ENCODE measurements at regions not wholly inside any gene's neighbourhood (a gene's known extent, or its start where the extent isn't known, plus 50 kb on each side); places are given as distances from the start of the nearest gene placed in this dataset.

GRCh38 chr18:37769826-37770225, 204.2 kb upstream of the CELF4 start:
- no peak for DNase-seq

- no peak for DNase-seq
Measured at GRCh38 chr18:37764541-37765288, 199.1 kb upstream of the CELF4 start.

GRCh38 chr18:37762076-37762621, 196.6 kb upstream of the CELF4 start:
- DNase-seq, result no peak

GRCh38 chr18:37754141-37754540, 188.5 kb upstream of the CELF4 start:
- DNase-seq, result no peak

- peak; percentile 93 for DNase-seq
Measured at GRCh38 chr18:37742436-37742835, 176.8 kb upstream of the CELF4 start.

GRCh38 chr18:37741032-37741623, 175.5 kb upstream of the CELF4 start:
- no peak for DNase-seq

- no peak for DNase-seq
Measured at GRCh38 chr18:37734406-37734805, 168.8 kb upstream of the CELF4 start.

GRCh38 chr18:37729716-37730115, 164.1 kb upstream of the CELF4 start:
- no peak for DNase-seq

GRCh38 chr18:37724206-37724605, 158.6 kb upstream of the CELF4 start:
- no peak for DNase-seq

GRCh38 chr18:37721544-37722522, 156.2 kb upstream of the CELF4 start:
- DNase-seq, result no peak

- no peak for DNase-seq
Measured at GRCh38 chr18:37720663-37721062, 155.1 kb upstream of the CELF4 start.

GRCh38 chr18:37717656-37718055, 152.1 kb upstream of the CELF4 start:
- DNase-seq, result no peak

GRCh38 chr18:37717098-37717497, 151.5 kb upstream of the CELF4 start:
- DNase-seq, result no peak

- no peak for DNase-seq
Measured at GRCh38 chr18:37716106-37716735, 150.6 kb upstream of the CELF4 start.

GRCh38 chr18:37714691-37715090, 149.1 kb upstream of the CELF4 start:
- no peak for DNase-seq

GRCh38 chr18:37712776-37713175, 147.2 kb upstream of the CELF4 start:
- no peak for DNase-seq

GRCh38 chr18:37711766-37712505, 146.3 kb upstream of the CELF4 start:
- DNase-seq, result no peak

GRCh38 chr18:37710726-37711125, 145.1 kb upstream of the CELF4 start:
- no peak for DNase-seq

GRCh38 chr18:37709740-37710139, 144.1 kb upstream of the CELF4 start:
- no peak for DNase-seq

GRCh38 chr18:37705016-37705415, 139.4 kb upstream of the CELF4 start:
- DNase-seq, result no peak

- DNase-seq, result no peak
Measured at GRCh38 chr18:37702841-37703240, 137.2 kb upstream of the CELF4 start.

GRCh38 chr18:37701967-37702366, 136.4 kb upstream of the CELF4 start:
- no peak for DNase-seq

All from NCI-H146 (cell line).